ENCODE measurements at regions not wholly inside any gene's neighbourhood (a gene's known extent, or its start where the extent isn't known, plus 50 kb on each side); places are given as distances from the start of the nearest gene placed in this dataset.

DNA sequence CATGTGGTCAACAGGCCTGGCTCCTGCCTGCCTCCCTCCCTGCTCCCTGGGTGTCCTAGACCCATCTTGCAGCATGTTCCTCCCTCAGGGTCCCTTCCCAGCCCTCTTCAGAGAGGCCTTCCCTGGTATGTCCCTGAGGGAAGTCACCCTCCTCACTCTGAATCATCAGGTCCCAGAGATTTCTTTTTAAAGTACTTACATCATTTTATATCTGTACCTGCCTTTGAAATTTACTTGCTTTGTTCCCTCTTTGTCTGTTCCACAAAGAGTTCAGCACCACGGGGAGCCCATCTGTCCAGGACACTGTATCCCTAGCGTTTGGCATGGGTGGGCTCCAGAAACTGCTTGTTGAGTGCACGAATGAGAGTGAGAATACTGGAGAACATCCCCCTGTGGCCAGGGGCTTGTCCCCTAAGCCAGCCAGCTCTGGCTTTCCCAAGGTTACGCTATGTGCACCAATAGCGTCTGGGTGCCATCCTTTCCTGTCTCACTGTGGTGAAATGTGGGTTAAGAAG, 50.6 kb upstream of the IGFBP3 start:
- Histone ChIP-seq H3K9ac (ENCODE audit: low read length) (no peak overlapping the region), H3K4me2 (ENCODE audit: low read length) (no peak overlapping the region), H3K4me3 (replicated peaks in 1 of 2; ENCODE audit: low read depth in 1 of 2, low read length in 2 of 2) (no peak overlapping the region), H3K79me2 (ENCODE audit: insufficient read depth, low read length) (no peaks in the 10 kb centered on the region), H3K9me3 (ENCODE audit: control insufficient read depth in 1 of 2, insufficient read depth in 1 of 2, low read depth in 1 of 2, low read length in 2 of 2) (no peaks in the 10 kb centered on the region), H3K9me2 (ENCODE audit: insufficient read depth) (no peaks in the 10 kb centered on the region), H3K27ac (ENCODE audit: low read depth, low read length) (no peak overlapping the region), H3K36me3 (ENCODE audit: control insufficient read depth in 1 of 2, insufficient read depth in 2 of 2, low read length in 2 of 2) (no peaks in the 10 kb centered on the region), H2AFZ (ENCODE audit: low read depth, low read length, poor library complexity, severe bottlenecking) (no peak overlapping the region), H3K4me1 (ENCODE audit: control insufficient read depth in 1 of 2, insufficient read depth in 2 of 2, low read length in 2 of 2) (peaks cover 6 to 37% of the 10 kb centered on the region in 2 experiments; a peak in 3 of 4 replicates), H3K27me3 (ENCODE audit: insufficient read depth, low read length) (no peaks in the 10 kb centered on the region), H4K20me1 (ENCODE audit: insufficient read depth) (no peaks in the 10 kb centered on the region)
- ATAC-seq (no peak), DNase-seq (ENCODE audit: low read depth, low spot score) (no peak)
- intact Hi-C loops (cut with micrococcal nuclease), result no loop called here
- ChIA-PET CTCF (no interaction called here), RAD21 (ENCODE audit: low non-redundant PET in 1 of 2, low total read pairs in 2 of 2, uncharacterized antibody in 2 of 2, unreplicated experiment in 2 of 2) (no interaction called here), POLR2A (no interaction called here)
- TF ChIP-seq YY1 (IDR thresholded peaks at IDR 0.05; ENCODE audit: extremely low read depth, insufficient replicate concordance, low read depth, low read length) (no peak), CTCF (IDR thresholded peaks at IDR 0.05 in 2 of 3, conservative IDR thresholded peaks at IDR 0.05 in 1 of 3; ENCODE audit: borderline replicate concordance in 1 of 3, insufficient read depth in 1 of 3, low read depth in 2 of 3, low read length in 2 of 3) (no peak), RAD21 (IDR thresholded peaks at IDR 0.05; ENCODE audit: low read depth) (no peak), POLR2AphosphoS5 (IDR thresholded peaks at IDR 0.05; ENCODE audit: low read depth, low read length) (no peak), EZH2 (IDR thresholded peaks at IDR 0.05) (no peak), TCF7L2 (IDR thresholded peaks at IDR 0.05; ENCODE audit: borderline replicate concordance, extremely low read depth, insufficient read depth, insufficient read length) (no peak), CBX3 (IDR thresholded peaks at IDR 0.05; ENCODE audit: low read depth) (no peak), MAX (IDR thresholded peaks at IDR 0.05) (no peak)
- BruUV-seq (replicated peaks), result no TSS peak
